ENCODE measurements at regions not wholly inside any gene's neighbourhood (a gene's known extent, or its start where the extent isn't known, plus 50 kb on each side); places are given as distances from the start of the nearest gene placed in this dataset.

- no peak overlapping the region for H3K9ac ChIP-seq (ENCODE audit: insufficient read depth in 1 of 2, low read depth in 2 of 2, low read length in 2 of 2)
- WGBS (ENCODE audit: insufficient coverage, low coverage, missing lambda C conversion rate): 2% methylated on average over 5 of the region's 5 CpGs
- no peak overlapping the region for H3K27ac ChIP-seq (ENCODE audit: extremely low read depth, low read depth, low read length)
- H3K9me1 ChIP-seq (ENCODE audit: control insufficient read depth, insufficient read depth, low read length): no peaks in the 10 kb centered on the region
- BruUV-seq (replicated peaks): no TSS peak
- intact Hi-C loops (cut with micrococcal nuclease) (loop anchor here (10.0 kb wide), 1 partner anchor 397 kb away; no protein-coding TSS in a partner anchor), in situ Hi-C loops (cut with MboI) (no loop called here)
- no peaks in the 10 kb centered on the region for H3K79me2 ChIP-seq (ENCODE audit: control insufficient read depth, insufficient read depth, low read length)
- no peaks in the 10 kb centered on the region for H3K4me1 ChIP-seq (replicated peaks in 1 of 2; ENCODE audit: control insufficient read depth in 2 of 2, insufficient read depth in 2 of 2, low read length in 2 of 2)
- H2AFZ ChIP-seq (ENCODE audit: low read depth, low read length): no peak overlapping the region
- no peak for FAIRE-seq
- CTCF ChIA-PET (ENCODE audit: low intra/inter-chr PET ratio): interaction anchor here (0.6 kb wide), 1 partner anchor 28 kb away, joined by 3 read pairs; no protein-coding TSS in a partner anchor
- POLR2A ChIA-PET: no interaction called here
- no peak for DNase-seq (ENCODE audit: extremely low read depth in 1 of 4, low spot score in 3 of 4)
- no peaks in the 10 kb centered on the region for H3K9me3 ChIP-seq (replicated peaks; ENCODE audit: control insufficient read depth, insufficient read depth, low read depth, low read length)
- no peaks in the 10 kb centered on the region for H3K36me3 ChIP-seq (ENCODE audit: control insufficient read depth, insufficient read depth, low read length)
- H3K27me3 ChIP-seq (ENCODE audit: control insufficient read depth in 2 of 2, insufficient read depth in 2 of 2, low read length in 2 of 2): no peaks in the 10 kb centered on the region; a peak in 1 of 5 replicates
- no peak for ATAC-seq
- no peak overlapping the region for H3K4me2 ChIP-seq (ENCODE audit: insufficient read depth, low read length)
- no peaks in the 10 kb centered on the region for H4K20me1 ChIP-seq (replicated peaks; ENCODE audit: control insufficient read depth, insufficient read depth, low read length)
- no peak overlapping the region for H3K4me3 ChIP-seq
- TF ChIP-seq THRAP3 (IDR thresholded peaks at IDR 0.05; ENCODE audit: borderline replicate concordance) (no peak), CEBPG (CRISPR knock-in tag; IDR thresholded peaks at IDR 0.05) (no peak), CEBPG (tag; conservative IDR thresholded peaks at IDR 0.05 in 1 of 2, IDR thresholded peaks at IDR 0.05 in 1 of 2) (no peak), CGGBP1 (CRISPR knock-in tag; IDR thresholded peaks at IDR 0.05) (no peak), PHTF2 (CRISPR knock-in tag; IDR thresholded peaks at IDR 0.05) (no peak), ZNF407 (IDR thresholded peaks at IDR 0.05; ENCODE audit: low read depth) (no peak), STAT5A (IDR thresholded peaks at IDR 0.05; ENCODE audit: borderline replicate concordance, low read length) (no peak), NCOA6 (IDR thresholded peaks at IDR 0.05) (no peak), ZNF263 (CRISPR knock-in tag; IDR thresholded peaks at IDR 0.05; ENCODE audit: borderline replicate concordance) (no peak), ZBTB11 (CRISPR knock-in tag; IDR thresholded peaks at IDR 0.05) (no peak)
Measured at GRCh38 chr13:100728201-100728600, 53.6 kb upstream of the TMTC4 start.
